HFF-Myc (cell line): ENCODE measurements at regions not wholly inside any gene's neighbourhood (a gene's known extent, or its start where the extent isn't known, plus 50 kb on each side); places are given as distances from the start of the nearest gene placed in this dataset.

Source experiments
- DNase-seq: peaks from one replicate; pipeline ENCODE4 v3.0.0-alpha.2; 2011; ENCODE audit warnings: low read depth; ENCODE audit errors: extremely low read depth
- H3K4me3 ChIP-seq: replicated peaks from 2 replicates; pipeline ENCODE4 v1.5.1; 2011; ENCODE audit warnings: low read depth, mild to moderate bottlenecking, control low read depth, low read length
- TF ChIP-seq, protein P1 (sequence below): IDR thresholded peaks from 2 replicates; pipeline ENCODE4 v1.5.1; 2012; ENCODE audit warnings: mild to moderate bottlenecking, low read depth, low read length, control low read depth; ENCODE audit errors: missing control alignments

- no peak for DNase-seq
- no peak overlapping the region for H3K4me3 ChIP-seq
- TF ChIP-seq, protein P1, sequence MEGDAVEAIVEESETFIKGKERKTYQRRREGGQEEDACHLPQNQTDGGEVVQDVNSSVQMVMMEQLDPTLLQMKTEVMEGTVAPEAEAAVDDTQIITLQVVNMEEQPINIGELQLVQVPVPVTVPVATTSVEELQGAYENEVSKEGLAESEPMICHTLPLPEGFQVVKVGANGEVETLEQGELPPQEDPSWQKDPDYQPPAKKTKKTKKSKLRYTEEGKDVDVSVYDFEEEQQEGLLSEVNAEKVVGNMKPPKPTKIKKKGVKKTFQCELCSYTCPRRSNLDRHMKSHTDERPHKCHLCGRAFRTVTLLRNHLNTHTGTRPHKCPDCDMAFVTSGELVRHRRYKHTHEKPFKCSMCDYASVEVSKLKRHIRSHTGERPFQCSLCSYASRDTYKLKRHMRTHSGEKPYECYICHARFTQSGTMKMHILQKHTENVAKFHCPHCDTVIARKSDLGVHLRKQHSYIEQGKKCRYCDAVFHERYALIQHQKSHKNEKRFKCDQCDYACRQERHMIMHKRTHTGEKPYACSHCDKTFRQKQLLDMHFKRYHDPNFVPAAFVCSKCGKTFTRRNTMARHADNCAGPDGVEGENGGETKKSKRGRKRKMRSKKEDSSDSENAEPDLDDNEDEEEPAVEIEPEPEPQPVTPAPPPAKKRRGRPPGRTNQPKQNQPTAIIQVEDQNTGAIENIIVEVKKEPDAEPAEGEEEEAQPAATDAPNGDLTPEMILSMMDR, result no peak
Measured at GRCh38 chr16:63018581-63019223, 982.5 kb upstream of the CDH8 start.

DNA sequence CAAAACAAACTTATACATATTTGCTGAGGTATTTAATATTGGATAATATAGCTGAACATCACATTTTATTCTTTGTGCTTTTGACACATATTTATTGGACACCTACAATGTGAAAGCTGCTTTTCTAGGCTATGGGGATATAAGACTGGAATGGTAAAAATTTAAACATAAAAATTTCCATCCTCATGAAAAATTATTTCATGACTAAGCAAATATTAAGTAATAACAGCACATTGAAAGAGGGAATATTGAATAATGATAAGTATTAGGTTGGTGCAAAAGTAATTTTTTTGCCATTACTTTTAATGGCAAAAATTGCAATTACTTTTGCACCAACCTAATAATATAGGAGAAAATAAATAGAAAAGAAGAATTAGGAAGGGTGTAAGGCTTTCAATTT, 972.5 kb upstream of the CDH8 start:
- no peak overlapping the region for H3K4me3 ChIP-seq
- TF ChIP-seq, protein P1, result no peak
- DNase-seq, result no peak

- TF ChIP-seq, protein P1, result no peak
- no peak overlapping the region for H3K4me3 ChIP-seq
- no peak for DNase-seq
Measured at GRCh38 chr16:63005356-63005755, 969.1 kb upstream of the CDH8 start.

- H3K4me3 ChIP-seq, result no peak overlapping the region
- no peak for DNase-seq
- TF ChIP-seq, protein P1, result no peak
Measured at GRCh38 chr16:62989480-62989879, 953.2 kb upstream of the CDH8 start.

- TF ChIP-seq, protein P1, result no peak
- DNase-seq, result no peak
- H3K4me3 ChIP-seq, result no peak overlapping the region
Measured at GRCh38 chr16:62985722-62986121, 949.5 kb upstream of the CDH8 start.

- no peak overlapping the region for H3K4me3 ChIP-seq
- TF ChIP-seq, protein P1, result no peak
- no peak for DNase-seq
Measured at GRCh38 chr16:62978451-62978850, 942.2 kb upstream of the CDH8 start.

DNA sequence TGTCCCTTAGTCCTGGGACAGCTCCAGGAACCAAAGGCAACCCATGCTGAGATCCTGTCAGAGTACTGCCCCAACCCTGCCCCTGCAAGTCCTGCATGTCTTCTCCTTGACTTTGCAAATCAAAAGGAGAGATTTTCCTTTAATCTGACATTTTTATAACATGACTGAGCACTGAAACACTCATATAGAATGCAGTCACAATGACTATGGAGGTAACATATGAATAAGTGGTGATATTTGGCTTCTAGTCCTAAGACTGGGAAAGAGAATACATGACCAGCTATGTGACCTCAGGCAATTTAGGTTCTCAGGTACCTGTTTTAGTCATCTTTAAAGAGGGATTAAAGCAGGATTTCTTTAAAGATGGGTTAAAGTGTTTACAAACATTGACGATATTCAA, 941.6 kb upstream of the CDH8 start:
- DNase-seq, result no peak
- TF ChIP-seq, protein P1, result no peak
- no peak overlapping the region for H3K4me3 ChIP-seq
